GM23338 (cell line): ENCODE measurements at regions not wholly inside any gene's neighbourhood (a gene's known extent, or its start where the extent isn't known, plus 50 kb on each side); places are given as distances from the start of the nearest gene placed in this dataset.

Experiments used
- CREB1 ChIP-seq: fragments of 250-450 bp; sonication (Bioruptor Pico); IDR thresholded peaks from 2 replicates; pipeline ENCODE4 v1.5.0; 2020; ENCODE audit warnings: low read depth, mild to moderate bottlenecking, moderate library complexity
- CTCF ChIP-seq, 2 experiments: fragments of 200-600 bp in 1 of 2; sonication (generic) in 1 of 2; conservative IDR thresholded peaks; 2 replicates each; pipeline versions ENCODE4 v1.5.1 to v1.6.1; 2016 to 2017; ENCODE audit warnings: antibody characterized with exemption in 2 of 2, low read depth in 2 of 2, mild to moderate bottlenecking in 2 of 2, moderate library complexity in 1 of 2
- EZH2 ChIP-seq: fragments of 200-600 bp; sonication (generic); IDR thresholded peaks from one replicate; pipeline ENCODE4 v1.8.0; 2017; ENCODE audit warnings: antibody characterized with exemption, mild to moderate bottlenecking, low read depth; ENCODE audit not compliant: unreplicated experiment
- EZH2phosphoT487 ChIP-seq: fragments of 200-600 bp; sonication (generic); IDR thresholded peaks from one replicate; pipeline ENCODE4 v1.8.1; 2018; ENCODE audit warnings: antibody characterized with exemption; ENCODE audit not compliant: unreplicated experiment
- POLR2AphosphoS5 ChIP-seq: IDR thresholded peaks from 2 replicates; pipeline ENCODE4 v1.6.1; 2016; ENCODE audit warnings: antibody characterized with exemption, low read depth
- TF ChIP-seq, protein P1 (sequence below): IDR thresholded peaks from one replicate; pipeline ENCODE4 v1.6.1; 2018; ENCODE audit warnings: antibody characterized with exemption; ENCODE audit not compliant: unreplicated experiment

GRCh38 chr22:26763633-26764361 lies 106.4 kb downstream of the MIAT start:
- TF ChIP-seq CTCF (conservative IDR thresholded peaks at IDR 0.05; ENCODE audit: low read depth in 2 of 2) (no peak; a peak in 1 of 4 replicates), CREB1 (no peak), POLR2AphosphoS5 (no peak), EZH2 (no peak), EZH2phosphoT487 (no peak)
- TF ChIP-seq, protein P1, sequence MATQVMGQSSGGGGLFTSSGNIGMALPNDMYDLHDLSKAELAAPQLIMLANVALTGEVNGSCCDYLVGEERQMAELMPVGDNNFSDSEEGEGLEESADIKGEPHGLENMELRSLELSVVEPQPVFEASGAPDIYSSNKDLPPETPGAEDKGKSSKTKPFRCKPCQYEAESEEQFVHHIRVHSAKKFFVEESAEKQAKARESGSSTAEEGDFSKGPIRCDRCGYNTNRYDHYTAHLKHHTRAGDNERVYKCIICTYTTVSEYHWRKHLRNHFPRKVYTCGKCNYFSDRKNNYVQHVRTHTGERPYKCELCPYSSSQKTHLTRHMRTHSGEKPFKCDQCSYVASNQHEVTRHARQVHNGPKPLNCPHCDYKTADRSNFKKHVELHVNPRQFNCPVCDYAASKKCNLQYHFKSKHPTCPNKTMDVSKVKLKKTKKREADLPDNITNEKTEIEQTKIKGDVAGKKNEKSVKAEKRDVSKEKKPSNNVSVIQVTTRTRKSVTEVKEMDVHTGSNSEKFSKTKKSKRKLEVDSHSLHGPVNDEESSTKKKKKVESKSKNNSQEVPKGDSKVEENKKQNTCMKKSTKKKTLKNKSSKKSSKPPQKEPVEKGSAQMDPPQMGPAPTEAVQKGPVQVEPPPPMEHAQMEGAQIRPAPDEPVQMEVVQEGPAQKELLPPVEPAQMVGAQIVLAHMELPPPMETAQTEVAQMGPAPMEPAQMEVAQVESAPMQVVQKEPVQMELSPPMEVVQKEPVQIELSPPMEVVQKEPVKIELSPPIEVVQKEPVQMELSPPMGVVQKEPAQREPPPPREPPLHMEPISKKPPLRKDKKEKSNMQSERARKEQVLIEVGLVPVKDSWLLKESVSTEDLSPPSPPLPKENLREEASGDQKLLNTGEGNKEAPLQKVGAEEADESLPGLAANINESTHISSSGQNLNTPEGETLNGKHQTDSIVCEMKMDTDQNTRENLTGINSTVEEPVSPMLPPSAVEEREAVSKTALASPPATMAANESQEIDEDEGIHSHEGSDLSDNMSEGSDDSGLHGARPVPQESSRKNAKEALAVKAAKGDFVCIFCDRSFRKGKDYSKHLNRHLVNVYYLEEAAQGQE: no peak
